HG03575 (cell line): ENCODE measurements at regions not wholly inside any gene's neighbourhood (a gene's known extent, or its start where the extent isn't known, plus 50 kb on each side); places are given as distances from the start of the nearest gene placed in this dataset.

ENCODE experiments used
- ATAC-seq: cut with Tn5 transposase; IDR thresholded peaks from one replicate; pipeline ENCODE4 v1.9.1; 2021; ENCODE audit not compliant: unreplicated experiment, insufficient number of reproducible peaks, low FRiP score; ENCODE audit errors: extremely low read depth

- no peak for ATAC-seq
Observed at GRCh38 chr2:65501074-65501473, 68.7 kb upstream of the SPRED2 start.

GRCh38 chr2:65500310-65501040 lies 68.1 kb upstream of the SPRED2 start:
- no peak for ATAC-seq

- ATAC-seq = no peak
Observed at GRCh38 chr2:65499216-65499615, 66.8 kb upstream of the SPRED2 start.

- ATAC-seq = no peak
Observed at GRCh38 chr2:65498396-65498795, 66.0 kb upstream of the SPRED2 start.

- ATAC-seq = no peak
Observed at GRCh38 chr2:65495251-65495877, 63.0 kb upstream of the SPRED2 start.

- ATAC-seq = no peak
Observed at GRCh38 chr2:65494078-65494477, 61.7 kb upstream of the SPRED2 start.

GRCh38 chr2:65491381-65491905 lies 59.0 kb upstream of the SPRED2 start:
- no peak for ATAC-seq

- no peak for ATAC-seq
Observed at GRCh38 chr2:65490222-65490621, 57.8 kb upstream of the SPRED2 start.

GRCh38 chr2:65489269-65489668 lies 56.9 kb upstream of the SPRED2 start:
- ATAC-seq = no peak

- no peak for ATAC-seq
Observed at GRCh38 chr2:65488527-65488926, 56.1 kb upstream of the SPRED2 start.

- no peak for ATAC-seq
Observed at GRCh38 chr2:65487404-65487803, 55.0 kb upstream of the SPRED2 start.

GRCh38 chr2:65486802-65487201 lies 54.4 kb upstream of the SPRED2 start:
- no peak for ATAC-seq

GRCh38 chr2:65486282-65486681 lies 53.9 kb upstream of the SPRED2 start:
- no peak for ATAC-seq

GRCh38 chr2:65485839-65486238 lies 53.4 kb upstream of the SPRED2 start:
- no peak for ATAC-seq

- no peak for ATAC-seq
Observed at GRCh38 chr2:65483763-65484162, 51.4 kb upstream of the SPRED2 start.

GRCh38 chr2:65482971-65483370 lies 50.6 kb upstream of the SPRED2 start:
- ATAC-seq = no peak
